A549 (cell line): ENCODE measurements at regions not wholly inside any gene's neighbourhood (a gene's known extent, or its start where the extent isn't known, plus 50 kb on each side); places are given as distances from the start of the nearest gene placed in this dataset.

Experiments
- CBX2 ChIP-seq: fragments of 200-600 bp; sonication (generic); IDR thresholded peaks from 2 replicates; pipeline ENCODE4 v1.6.1; 2016; ENCODE audit warnings: low read depth, mild to moderate bottlenecking, borderline replicate concordance
- EP300 ChIP-seq, 2 experiments: fragments of >200 bp; sonication (Bioruptor Twin); formaldehyde crosslinking; IDR thresholded peaks; 2 replicates in 1 of 2; 3 replicates in 1 of 2; pipeline ENCODE4 v1.6.1; 2016 to 2017
- JUNB ChIP-seq: fragments of >200 bp; sonication (Bioruptor Twin); formaldehyde crosslinking; IDR thresholded peaks from 2 replicates; pipeline ENCODE4 v1.6.1; 2016
- KDM1A ChIP-seq: fragments of 200-600 bp; sonication (generic); IDR thresholded peaks from 2 replicates; pipeline ENCODE4 v1.6.1; 2016; ENCODE audit warnings: low read depth, mild to moderate bottlenecking
- NR3C1 ChIP-seq: fragments of >200 bp; sonication (Bioruptor Twin); formaldehyde crosslinking; IDR thresholded peaks from 3 replicates; pipeline ENCODE4 v1.6.1; 2017
- POLR2A ChIP-seq: IDR thresholded peaks from 2 replicates; pipeline ENCODE4 v1.6.1; 2012; ENCODE audit warnings: mild to moderate bottlenecking, low read length
- RCOR1 ChIP-seq: fragments of 150-350 bp; IDR thresholded peaks from 2 replicates; pipeline ENCODE4 v1.6.1; 2014; ENCODE audit warnings: antibody characterized with exemption, low read length, low read depth
- ZFP36 ChIP-seq: fragments of 450-650 bp; IDR thresholded peaks from 2 replicates; pipeline ENCODE4 v1.6.1; 2014; ENCODE audit warnings: borderline replicate concordance; ENCODE audit not compliant: partially characterized antibody
- TF ChIP-seq, protein P1 (sequence below): fragments of 200-600 bp; sonication (generic); IDR thresholded peaks from 2 replicates; pipeline ENCODE4 v1.6.1; 2016; ENCODE audit warnings: antibody characterized with exemption, mild to moderate bottlenecking, moderate library complexity
- TF ChIP-seq, protein P2 (sequence below): fragments of >200 bp; sonication (Bioruptor Twin); formaldehyde crosslinking; IDR thresholded peaks from 3 replicates; pipeline ENCODE4 v1.5.1; 2016
- TF ChIP-seq, protein P3 (sequence below): IDR thresholded peaks from 2 replicates; pipeline ENCODE4 v1.6.1; 2012
- TF ChIP-seq, protein P4 (sequence below): IDR thresholded peaks from 2 replicates; pipeline ENCODE4 v1.6.1; 2012

DNA sequence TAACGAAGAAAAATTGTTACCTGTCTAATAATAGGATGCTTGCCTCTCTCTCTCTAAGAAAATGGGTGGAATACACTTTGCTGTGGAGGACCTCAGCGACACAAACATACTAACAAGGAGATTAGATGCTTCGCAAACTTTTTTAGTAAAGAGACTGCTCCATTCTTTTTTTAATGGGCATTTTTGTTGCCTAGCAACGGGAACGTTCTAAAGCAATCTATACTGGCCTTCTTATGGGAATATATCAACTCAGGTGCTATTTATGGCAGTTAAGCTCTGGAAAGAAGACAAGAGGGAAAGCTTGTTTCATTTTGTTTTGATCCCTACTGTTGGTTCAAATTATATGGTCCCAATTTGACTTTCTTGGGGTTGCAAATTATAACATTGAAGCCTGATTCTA lies 86.8 kb upstream of the CBLN2 start:
- TF ChIP-seq, protein P1, sequence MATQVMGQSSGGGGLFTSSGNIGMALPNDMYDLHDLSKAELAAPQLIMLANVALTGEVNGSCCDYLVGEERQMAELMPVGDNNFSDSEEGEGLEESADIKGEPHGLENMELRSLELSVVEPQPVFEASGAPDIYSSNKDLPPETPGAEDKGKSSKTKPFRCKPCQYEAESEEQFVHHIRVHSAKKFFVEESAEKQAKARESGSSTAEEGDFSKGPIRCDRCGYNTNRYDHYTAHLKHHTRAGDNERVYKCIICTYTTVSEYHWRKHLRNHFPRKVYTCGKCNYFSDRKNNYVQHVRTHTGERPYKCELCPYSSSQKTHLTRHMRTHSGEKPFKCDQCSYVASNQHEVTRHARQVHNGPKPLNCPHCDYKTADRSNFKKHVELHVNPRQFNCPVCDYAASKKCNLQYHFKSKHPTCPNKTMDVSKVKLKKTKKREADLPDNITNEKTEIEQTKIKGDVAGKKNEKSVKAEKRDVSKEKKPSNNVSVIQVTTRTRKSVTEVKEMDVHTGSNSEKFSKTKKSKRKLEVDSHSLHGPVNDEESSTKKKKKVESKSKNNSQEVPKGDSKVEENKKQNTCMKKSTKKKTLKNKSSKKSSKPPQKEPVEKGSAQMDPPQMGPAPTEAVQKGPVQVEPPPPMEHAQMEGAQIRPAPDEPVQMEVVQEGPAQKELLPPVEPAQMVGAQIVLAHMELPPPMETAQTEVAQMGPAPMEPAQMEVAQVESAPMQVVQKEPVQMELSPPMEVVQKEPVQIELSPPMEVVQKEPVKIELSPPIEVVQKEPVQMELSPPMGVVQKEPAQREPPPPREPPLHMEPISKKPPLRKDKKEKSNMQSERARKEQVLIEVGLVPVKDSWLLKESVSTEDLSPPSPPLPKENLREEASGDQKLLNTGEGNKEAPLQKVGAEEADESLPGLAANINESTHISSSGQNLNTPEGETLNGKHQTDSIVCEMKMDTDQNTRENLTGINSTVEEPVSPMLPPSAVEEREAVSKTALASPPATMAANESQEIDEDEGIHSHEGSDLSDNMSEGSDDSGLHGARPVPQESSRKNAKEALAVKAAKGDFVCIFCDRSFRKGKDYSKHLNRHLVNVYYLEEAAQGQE: no peak
- no peak for TF ChIP-seq CBX2
- TF ChIP-seq POLR2A: no peak
- no peak for TF ChIP-seq RCOR1
- no peak for TF ChIP-seq KDM1A
- TF ChIP-seq, protein P2, sequence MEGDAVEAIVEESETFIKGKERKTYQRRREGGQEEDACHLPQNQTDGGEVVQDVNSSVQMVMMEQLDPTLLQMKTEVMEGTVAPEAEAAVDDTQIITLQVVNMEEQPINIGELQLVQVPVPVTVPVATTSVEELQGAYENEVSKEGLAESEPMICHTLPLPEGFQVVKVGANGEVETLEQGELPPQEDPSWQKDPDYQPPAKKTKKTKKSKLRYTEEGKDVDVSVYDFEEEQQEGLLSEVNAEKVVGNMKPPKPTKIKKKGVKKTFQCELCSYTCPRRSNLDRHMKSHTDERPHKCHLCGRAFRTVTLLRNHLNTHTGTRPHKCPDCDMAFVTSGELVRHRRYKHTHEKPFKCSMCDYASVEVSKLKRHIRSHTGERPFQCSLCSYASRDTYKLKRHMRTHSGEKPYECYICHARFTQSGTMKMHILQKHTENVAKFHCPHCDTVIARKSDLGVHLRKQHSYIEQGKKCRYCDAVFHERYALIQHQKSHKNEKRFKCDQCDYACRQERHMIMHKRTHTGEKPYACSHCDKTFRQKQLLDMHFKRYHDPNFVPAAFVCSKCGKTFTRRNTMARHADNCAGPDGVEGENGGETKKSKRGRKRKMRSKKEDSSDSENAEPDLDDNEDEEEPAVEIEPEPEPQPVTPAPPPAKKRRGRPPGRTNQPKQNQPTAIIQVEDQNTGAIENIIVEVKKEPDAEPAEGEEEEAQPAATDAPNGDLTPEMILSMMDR: no peak
- TF ChIP-seq, protein P3, sequence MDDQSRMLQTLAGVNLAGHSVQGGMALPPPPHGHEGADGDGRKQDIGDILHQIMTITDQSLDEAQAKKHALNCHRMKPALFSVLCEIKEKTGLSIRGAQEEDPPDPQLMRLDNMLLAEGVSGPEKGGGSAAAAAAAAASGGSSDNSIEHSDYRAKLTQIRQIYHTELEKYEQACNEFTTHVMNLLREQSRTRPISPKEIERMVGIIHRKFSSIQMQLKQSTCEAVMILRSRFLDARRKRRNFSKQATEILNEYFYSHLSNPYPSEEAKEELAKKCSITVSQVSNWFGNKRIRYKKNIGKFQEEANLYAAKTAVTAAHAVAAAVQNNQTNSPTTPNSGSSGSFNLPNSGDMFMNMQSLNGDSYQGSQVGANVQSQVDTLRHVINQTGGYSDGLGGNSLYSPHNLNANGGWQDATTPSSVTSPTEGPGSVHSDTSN: no peak
- TF ChIP-seq JUNB: no peak
- no peak for TF ChIP-seq EP300 (IDR thresholded peaks at IDR 0.05)
- TF ChIP-seq NR3C1: no peak
- no peak for TF ChIP-seq ZFP36
- TF ChIP-seq, protein P4, sequence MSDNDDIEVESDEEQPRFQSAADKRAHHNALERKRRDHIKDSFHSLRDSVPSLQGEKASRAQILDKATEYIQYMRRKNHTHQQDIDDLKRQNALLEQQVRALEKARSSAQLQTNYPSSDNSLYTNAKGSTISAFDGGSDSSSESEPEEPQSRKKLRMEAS: no peak
